K562 (cell line): ENCODE measurements at regions not wholly inside any gene's neighbourhood (a gene's known extent, or its start where the extent isn't known, plus 50 kb on each side); places are given as distances from the start of the nearest gene placed in this dataset.

Experiments used
- ATAC-seq: fragments of 200-7000 bp; cut with Tn5 transposase; 3 replicates; pipeline ENCODE4 v1.9.1; 2020; ENCODE audit warnings: moderate library complexity
- BruUV-seq: library from RNA; stranded (reverse); fragments of 400-500 nt; replicated peaks from 2 replicates; lab custom pipeline; 2021; lab: Mats Ljungman, UMichigan
- CTCF ChIA-PET: fragments of 300-600 bp; formaldehyde crosslinking; extraction: SDS; loops from one replicate; lab custom pipeline; 2021; ENCODE audit warnings: low intra/inter-chr PET ratio; lab: Yijun Ruan, JAX
- POLR2A ChIA-PET: fragments of 300-600, 350-650 bp; sonication (Branson Sonifier 250); formaldehyde crosslinking; extraction: SDS; loops from one replicate; lab custom pipeline; 2021; ENCODE audit warnings: antibody characterized with exemption, inconsistent platforms; lab: Yijun Ruan, JAX
- DNase-seq, 4 experiments: peaks; one replicate each; pipeline versions ENCODE4 v3.0.0 to v3.0.0-alpha.2; 2011 to 2018; ENCODE audit warnings: low spot score in 3 of 4, mixed read lengths in 3 of 4; ENCODE audit errors: extremely low read depth in 1 of 4
- FAIRE-seq: peaks from 2 replicates; lab custom pipeline; 2011; peaks lifted over from hg19 to GRCh38; lab: Jason Lieb, UNC
- H2AFZ ChIP-seq: 2 replicates; pipeline ENCODE4 v1.6.0; 2011; ENCODE audit warnings: low read depth, low read length, control low read depth, inconsistent platforms
- H3K27ac ChIP-seq: fragments of 200-600 bp; 3 replicates; pipeline ENCODE4 v1.8.0; 2011; ENCODE audit warnings: low read depth, mild to moderate bottlenecking, control low read depth, inconsistent platforms, low read length, moderate library complexity, mixed read lengths; ENCODE audit errors: extremely low read depth
- H3K27me3 ChIP-seq, 2 experiments: fragments of 300-600 bp in 1 of 2; 2 replicates in 1 of 2; 3 replicates in 1 of 2; pipeline versions ENCODE4 v1.6.0 to v1.8.0; 2011; ENCODE audit warnings: inconsistent platforms in 2 of 2, low read length in 2 of 2, mild to moderate bottlenecking in 1 of 2, mixed read lengths in 1 of 2, moderate library complexity in 1 of 2; ENCODE audit not compliant: control insufficient read depth in 2 of 2, insufficient read depth in 2 of 2
- H3K36me3 ChIP-seq: fragments of 300-600 bp; 3 replicates; pipeline ENCODE4 v1.8.0; 2011; ENCODE audit warnings: mild to moderate bottlenecking, low read length, inconsistent platforms; ENCODE audit not compliant: control insufficient read depth, insufficient read depth
- H3K4me1 ChIP-seq, 2 experiments: fragments of 200-600 bp in 1 of 2; replicated peaks in 1 of 2; 2 replicates in 1 of 2; 3 replicates in 1 of 2; pipeline versions ENCODE4 v1.5.1 to v1.8.0; 2011; ENCODE audit warnings: inconsistent platforms in 2 of 2, low read length in 2 of 2, mild to moderate bottlenecking in 1 of 2, mixed read lengths in 1 of 2, moderate library complexity in 1 of 2; ENCODE audit not compliant: control insufficient read depth in 2 of 2, insufficient read depth in 2 of 2
- H3K4me2 ChIP-seq: 2 replicates; pipeline ENCODE4 v1.6.1; 2011; ENCODE audit warnings: low read length, control low read depth, inconsistent platforms, mixed read lengths; ENCODE audit not compliant: insufficient read depth
- H3K4me3 ChIP-seq: fragments of 200-600 bp; sonication (generic), shearing (Covaris generic); 2 replicates; pipeline ENCODE4 v1.5.1; 2016; ENCODE audit warnings: control low read depth, inconsistent platforms
- H3K79me2 ChIP-seq: fragments of 200-600 bp; 3 replicates; pipeline ENCODE4 v1.8.0; 2011; ENCODE audit warnings: low read length, inconsistent platforms; ENCODE audit not compliant: control insufficient read depth, insufficient read depth
- H3K9ac ChIP-seq, 2 experiments: 2 replicates each; pipeline versions ENCODE4 v1.6.0 to v1.6.1; 2011; ENCODE audit warnings: low read depth in 2 of 2, low read length in 2 of 2, control low read depth in 1 of 2, inconsistent platforms in 1 of 2, mild to moderate bottlenecking in 1 of 2, mixed read lengths in 1 of 2; ENCODE audit not compliant: insufficient read depth in 1 of 2
- H3K9me1 ChIP-seq: one replicate; pipeline ENCODE4 v1.6.0; 2011; ENCODE audit warnings: inconsistent platforms, mild to moderate bottlenecking, low read length, moderate library complexity; ENCODE audit not compliant: control insufficient read depth, insufficient read depth
- H3K9me3 ChIP-seq: replicated peaks from 2 replicates; pipeline ENCODE4 v1.5.1; 2011; ENCODE audit warnings: low read depth, low read length, inconsistent platforms; ENCODE audit not compliant: control insufficient read depth, insufficient read depth
- H4K20me1 ChIP-seq: replicated peaks from 2 replicates; pipeline ENCODE4 v1.6.1; 2011; ENCODE audit warnings: low read length, inconsistent platforms, mixed read lengths; ENCODE audit not compliant: control insufficient read depth, insufficient read depth
- HNRNPH1 ChIP-seq: fragments of 200-400 bp; formaldehyde crosslinking; optimal IDR thresholded peaks from 2 replicates; pipeline ENCODE3; 2017; ENCODE audit warnings: low read depth, mild to moderate bottlenecking, low read length, moderate library complexity
- HSF4 ChIP-seq: fragments of 250-450 bp; sonication (Bioruptor Pico); IDR thresholded peaks from 2 replicates; pipeline ENCODE4 v2.1.2; 2022; ENCODE audit warnings: mild to moderate bottlenecking, moderate library complexity, borderline replicate concordance
- ZNF830 ChIP-seq: fragments of 250-450 bp; sonication (Bioruptor Pico); IDR thresholded peaks from 2 replicates; pipeline ENCODE4 v1.5.0; 2021; ENCODE audit warnings: mild to moderate bottlenecking
- WGBS: fragments of 100-300 bp; shearing (Covaris generic); methylation state at CpG from one replicate; pipeline ENCODE4 v1.1.6; 2016; ENCODE audit warnings: low coverage, mixed read lengths; ENCODE audit not compliant: insufficient coverage; ENCODE audit errors: missing lambda C conversion rate; 5-methylcytosine and 5-hydroxymethylcytosine counted together
- in situ Hi-C: fragments of 300-500 bp; cut with MboI; formaldehyde crosslinking; loops from 4 replicates; pipeline ENCODE4 v1.15.0; 2018; ENCODE audit warnings: inconsistent platforms, mixed read lengths
- intact Hi-C: fragments of 100-400 bp; cut with micrococcal nuclease; formaldehyde crosslinking; loops from 2 replicates; pipeline ENCODE4 v1.14.2; 2022
- TF ChIP-seq, protein P1 (sequence below): sonication (generic); IDR thresholded peaks from 2 replicates; pipeline ENCODE4 v1.6.1; 2016
- TF ChIP-seq, protein P2 (sequence below), 2 experiments: fragments of 450-650 bp; IDR thresholded peaks; 2 replicates each; pipeline ENCODE4 v1.6.1; 2016; ENCODE audit warnings: mild to moderate bottlenecking in 2 of 2, borderline replicate concordance in 1 of 2, low read depth in 1 of 2, moderate library complexity in 1 of 2

DNA sequence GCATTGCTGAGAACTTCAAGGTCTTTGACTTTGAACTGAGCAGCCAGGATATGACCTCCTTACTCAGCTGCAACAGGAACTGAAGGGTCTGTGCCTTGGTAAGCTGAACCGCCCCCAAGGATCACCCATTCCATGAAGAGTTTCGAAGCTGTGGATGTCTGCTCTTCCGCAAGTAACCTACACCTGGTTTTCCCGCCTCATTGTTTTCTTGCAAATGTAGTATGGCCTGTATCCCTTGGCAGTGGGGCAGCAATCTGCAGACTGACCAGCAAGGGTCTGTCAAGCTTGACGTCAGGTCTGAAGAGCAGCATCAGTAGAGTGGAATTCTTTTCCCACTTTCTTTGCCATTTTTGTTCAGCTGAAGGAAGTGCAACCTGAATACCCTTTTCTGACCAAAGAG lies 62.6 kb upstream of the RAB12 start:
- POLR2A ChIA-PET, result no interaction called here
- Histone ChIP-seq H3K9ac (no peak overlapping the region), H2AFZ (no peak overlapping the region), H3K4me2 (no peak overlapping the region), H4K20me1 (0 out of 2 replicates have a peak, but pooled peaks cover 4% of the 10 kb centered on the region), H3K79me2 (no peaks in the 10 kb centered on the region), H3K4me3 (no peak overlapping the region), H3K9me3 (no peaks in the 10 kb centered on the region), H3K27me3 (peaks cover 31 to 35% of the 10 kb centered on the region in 2 experiments), H3K36me3 (no peaks in the 10 kb centered on the region), H3K27ac (no peak overlapping the region), H3K9me1 (no peaks in the 10 kb centered on the region), H3K4me1 (no peaks in the 10 kb centered on the region)
- TF ChIP-seq ZNF830 (CRISPR knock-in tag) (no peak), HSF4 (CRISPR knock-in tag) (no peak), HNRNPH1 (no peak)
- TF ChIP-seq, protein P1, sequence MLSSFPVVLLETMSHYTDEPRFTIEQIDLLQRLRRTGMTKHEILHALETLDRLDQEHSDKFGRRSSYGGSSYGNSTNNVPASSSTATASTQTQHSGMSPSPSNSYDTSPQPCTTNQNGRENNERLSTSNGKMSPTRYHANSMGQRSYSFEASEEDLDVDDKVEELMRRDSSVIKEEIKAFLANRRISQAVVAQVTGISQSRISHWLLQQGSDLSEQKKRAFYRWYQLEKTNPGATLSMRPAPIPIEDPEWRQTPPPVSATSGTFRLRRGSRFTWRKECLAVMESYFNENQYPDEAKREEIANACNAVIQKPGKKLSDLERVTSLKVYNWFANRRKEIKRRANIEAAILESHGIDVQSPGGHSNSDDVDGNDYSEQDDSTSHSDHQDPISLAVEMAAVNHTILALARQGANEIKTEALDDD, result no peak
- TF ChIP-seq, protein P2, sequence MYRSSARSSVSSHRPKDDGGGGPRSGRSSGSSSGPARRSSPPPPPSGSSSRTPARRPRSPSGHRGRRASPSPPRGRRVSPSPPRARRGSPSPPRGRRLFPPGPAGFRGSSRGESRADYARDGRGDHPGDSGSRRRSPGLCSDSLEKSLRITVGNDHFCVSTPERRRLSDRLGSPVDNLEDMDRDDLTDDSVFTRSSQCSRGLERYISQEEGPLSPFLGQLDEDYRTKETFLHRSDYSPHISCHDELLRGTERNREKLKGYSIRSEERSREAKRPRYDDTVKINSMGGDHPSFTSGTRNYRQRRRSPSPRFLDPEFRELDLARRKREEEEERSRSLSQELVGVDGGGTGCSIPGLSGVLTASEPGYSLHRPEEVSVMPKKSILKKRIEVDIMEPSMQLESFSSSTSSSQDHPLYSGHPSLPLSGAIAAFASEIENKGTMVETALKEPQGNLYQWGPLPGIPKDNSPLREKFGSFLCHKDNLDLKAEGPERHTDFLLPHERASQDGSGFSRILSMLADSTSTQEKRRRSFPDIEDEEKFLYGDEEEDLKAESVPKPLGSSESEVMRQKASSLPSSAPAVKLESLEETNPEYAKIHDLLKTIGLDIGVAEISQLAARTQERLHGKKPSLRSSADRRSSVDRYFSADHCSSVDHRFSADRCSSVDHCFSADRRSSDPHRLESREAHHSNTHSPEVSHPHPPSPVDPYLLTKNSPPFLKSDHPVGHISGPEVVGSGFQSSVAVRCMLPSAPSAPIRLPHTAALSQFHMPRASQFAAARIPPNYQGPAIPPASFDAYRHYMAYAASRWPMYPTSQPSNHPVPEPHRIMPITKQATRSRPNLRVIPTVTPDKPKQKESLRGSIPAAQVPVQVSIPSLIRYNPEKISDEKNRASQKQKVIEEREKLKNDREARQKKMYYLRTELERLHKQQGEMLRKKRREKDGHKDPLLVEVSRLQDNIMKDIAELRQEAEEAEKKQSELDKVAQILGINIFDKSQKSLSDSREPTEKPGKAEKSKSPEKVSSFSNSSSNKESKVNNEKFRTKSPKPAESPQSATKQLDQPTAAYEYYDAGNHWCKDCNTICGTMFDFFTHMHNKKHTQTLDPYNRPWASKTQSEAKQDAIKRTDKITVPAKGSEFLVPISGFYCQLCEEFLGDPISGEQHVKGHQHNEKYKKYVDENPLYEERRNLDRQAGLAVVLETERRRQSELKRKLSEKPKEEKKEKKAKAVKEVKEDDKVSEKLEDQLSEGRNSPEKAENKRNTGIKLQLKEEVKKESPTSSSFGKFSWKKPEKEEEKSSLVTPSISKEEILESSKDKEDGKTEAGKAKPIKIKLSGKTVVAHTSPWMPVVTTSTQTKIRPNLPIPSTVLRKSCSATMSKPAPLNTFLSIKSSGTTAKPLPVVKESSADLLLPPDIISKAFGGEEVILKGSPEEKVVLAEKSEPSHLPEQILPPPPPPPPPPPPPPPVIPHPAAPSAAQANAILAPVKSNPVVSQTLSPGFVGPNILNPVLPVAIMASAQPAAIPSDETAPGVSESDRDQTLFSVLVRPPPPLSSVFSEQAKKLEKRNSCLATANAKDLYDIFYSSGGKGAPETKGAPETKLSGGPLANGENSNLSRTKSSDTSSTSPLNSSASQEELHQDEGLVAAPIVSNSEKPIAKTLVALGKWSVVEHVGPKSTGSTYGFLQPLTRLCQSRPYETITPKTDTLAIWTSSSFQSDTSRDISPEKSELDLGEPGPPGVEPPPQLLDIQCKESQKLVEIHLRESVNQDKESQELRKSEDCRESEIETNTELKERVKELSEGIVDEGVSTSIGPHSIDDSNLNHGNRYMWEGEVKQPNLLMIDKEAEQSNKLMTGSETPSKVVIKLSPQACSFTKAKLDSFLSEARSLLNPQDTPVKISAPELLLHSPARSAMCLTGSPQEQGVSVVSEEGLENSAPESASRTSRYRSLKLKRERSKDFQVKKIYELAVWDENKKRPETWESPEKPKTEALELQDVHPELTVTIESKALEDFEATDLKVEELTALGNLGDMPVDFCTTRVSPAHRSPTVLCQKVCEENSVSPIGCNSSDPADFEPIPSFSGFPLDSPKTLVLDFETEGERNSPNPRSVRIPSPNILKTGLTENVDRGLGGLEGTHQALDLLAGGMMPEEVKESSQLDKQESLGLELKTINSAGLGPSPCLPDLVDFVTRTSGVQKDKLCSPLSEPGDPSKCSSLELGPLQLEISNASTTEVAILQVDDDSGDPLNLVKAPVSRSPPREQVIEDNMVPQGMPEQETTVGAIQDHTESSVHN (IDR thresholded peaks at IDR 0.05; ENCODE audit: borderline replicate concordance in 1 of 2, low read depth in 1 of 2), result no peak
- CTCF ChIA-PET, result no interaction called here
- intact Hi-C loops (no loop called here), in situ Hi-C loops (no loop called here)
- no peak for ATAC-seq
- FAIRE-seq, result peak; percentile 60
- WGBS, result 3% methylated on average over 5 of the region's 5 CpGs
- DNase-seq, result no peak
- no TSS peak for BruUV-seq
